ENCODE measurements at regions not wholly inside any gene's neighbourhood (a gene's known extent, or its start where the extent isn't known, plus 50 kb on each side); places are given as distances from the start of the nearest gene placed in this dataset.

- TF ChIP-seq, protein P1, sequence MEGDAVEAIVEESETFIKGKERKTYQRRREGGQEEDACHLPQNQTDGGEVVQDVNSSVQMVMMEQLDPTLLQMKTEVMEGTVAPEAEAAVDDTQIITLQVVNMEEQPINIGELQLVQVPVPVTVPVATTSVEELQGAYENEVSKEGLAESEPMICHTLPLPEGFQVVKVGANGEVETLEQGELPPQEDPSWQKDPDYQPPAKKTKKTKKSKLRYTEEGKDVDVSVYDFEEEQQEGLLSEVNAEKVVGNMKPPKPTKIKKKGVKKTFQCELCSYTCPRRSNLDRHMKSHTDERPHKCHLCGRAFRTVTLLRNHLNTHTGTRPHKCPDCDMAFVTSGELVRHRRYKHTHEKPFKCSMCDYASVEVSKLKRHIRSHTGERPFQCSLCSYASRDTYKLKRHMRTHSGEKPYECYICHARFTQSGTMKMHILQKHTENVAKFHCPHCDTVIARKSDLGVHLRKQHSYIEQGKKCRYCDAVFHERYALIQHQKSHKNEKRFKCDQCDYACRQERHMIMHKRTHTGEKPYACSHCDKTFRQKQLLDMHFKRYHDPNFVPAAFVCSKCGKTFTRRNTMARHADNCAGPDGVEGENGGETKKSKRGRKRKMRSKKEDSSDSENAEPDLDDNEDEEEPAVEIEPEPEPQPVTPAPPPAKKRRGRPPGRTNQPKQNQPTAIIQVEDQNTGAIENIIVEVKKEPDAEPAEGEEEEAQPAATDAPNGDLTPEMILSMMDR (IDR thresholded peaks at IDR 0.05; ENCODE audit: low read depth, low read length, poor library complexity, severe bottlenecking) = no peak
- H3K27ac ChIP-seq (ENCODE audit: low read depth, low read length) = no peak overlapping the region
- H3K4me3 ChIP-seq (ENCODE audit: low read length) = no peak overlapping the region
- H3K27me3 ChIP-seq (ENCODE audit: control insufficient read depth, low read length) = no peaks in the 10 kb centered on the region
- no peaks in the 10 kb centered on the region for H3K9me3 ChIP-seq (ENCODE audit: control insufficient read depth, insufficient read depth, low read length)
- H3K36me3 ChIP-seq (ENCODE audit: control insufficient read depth, low read length) = no peaks in the 10 kb centered on the region
- H3K79me2 ChIP-seq (ENCODE audit: control insufficient read depth, low read length) = no peaks in the 10 kb centered on the region
- no peaks in the 10 kb centered on the region for H3K4me1 ChIP-seq (ENCODE audit: control insufficient read depth, low read length)
- no peaks in the 10 kb centered on the region for H3F3A ChIP-seq (ENCODE audit: control insufficient read depth, insufficient read depth)
- H3K9me2 ChIP-seq (replicated peaks; ENCODE audit: control insufficient read depth, low read length) = no peaks in the 10 kb centered on the region
- H3K4me2 ChIP-seq (ENCODE audit: low read length) = no peak overlapping the region
- H4K20me1 ChIP-seq (ENCODE audit: control insufficient read depth, insufficient read depth, low read depth, low read length) = no peaks in the 10 kb centered on the region
These were observed 223.1 kb upstream of the EOMES start for GRCh38 chr3:27945229-27945628.

DNA sequence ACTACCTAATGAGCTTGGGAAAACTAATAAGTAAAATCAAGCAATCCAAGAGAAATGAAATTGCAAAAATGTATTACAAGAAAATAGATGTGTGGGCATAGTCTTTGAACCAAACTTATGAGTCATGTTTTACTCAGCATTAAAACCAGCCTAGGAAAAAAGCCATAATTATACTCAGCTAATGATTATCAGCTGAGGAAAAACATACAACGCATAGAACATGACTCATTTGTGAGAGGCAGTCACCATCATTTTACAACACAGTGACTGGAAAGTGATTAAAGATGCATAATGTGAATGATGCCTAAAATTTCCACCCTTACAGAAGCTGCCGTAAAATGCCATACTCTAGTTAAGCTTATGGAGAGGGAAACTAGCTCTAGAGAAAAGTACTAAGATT, 238.0 kb upstream of the EOMES start:
- TF ChIP-seq, protein P1 (IDR thresholded peaks at IDR 0.05; ENCODE audit: low read depth, low read length, poor library complexity, severe bottlenecking) = no peak
- no peak for TF ChIP-seq EZH2phosphoT487 (IDR thresholded peaks at IDR 0.05; ENCODE audit: borderline replicate concordance, low read length)
- Histone ChIP-seq H3K27me3 (ENCODE audit: control insufficient read depth, low read length) (no peaks in the 10 kb centered on the region), H3K9me3 (ENCODE audit: control insufficient read depth, insufficient read depth, low read length) (no peaks in the 10 kb centered on the region), H3K79me2 (ENCODE audit: control insufficient read depth, low read length) (no peaks in the 10 kb centered on the region), H3F3A (ENCODE audit: control insufficient read depth, insufficient read depth) (no peaks in the 10 kb centered on the region), H3K4me2 (ENCODE audit: low read length) (no peak overlapping the region), H3K9me2 (replicated peaks; ENCODE audit: control insufficient read depth, low read length) (no peaks in the 10 kb centered on the region), H3K36me3 (ENCODE audit: control insufficient read depth, low read length) (no peaks in the 10 kb centered on the region), H3K27ac (ENCODE audit: low read depth, low read length) (no peak overlapping the region), H4K20me1 (ENCODE audit: control insufficient read depth, insufficient read depth, low read depth, low read length) (no peaks in the 10 kb centered on the region), H3K4me3 (ENCODE audit: low read length) (no peak overlapping the region), H3K4me1 (ENCODE audit: control insufficient read depth, low read length) (no peaks in the 10 kb centered on the region)

DNA sequence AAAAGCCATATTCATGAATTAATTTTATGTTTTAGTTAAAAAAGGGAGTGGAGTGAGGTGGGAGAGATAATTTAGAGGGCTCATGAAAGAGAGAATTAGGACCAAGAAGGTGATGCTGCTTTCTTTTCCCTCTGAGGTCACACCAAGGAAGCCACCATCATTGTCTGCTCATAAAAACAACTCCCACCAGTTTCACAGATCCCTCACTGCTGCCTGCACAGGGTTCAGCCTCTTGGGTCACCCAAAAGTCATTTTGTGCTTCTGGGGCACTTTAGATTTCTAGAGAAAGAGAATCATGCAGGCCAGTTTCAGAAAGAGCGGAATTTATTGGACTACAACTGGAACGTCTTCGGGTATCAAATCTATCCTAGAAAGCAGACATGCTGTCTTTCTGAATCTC, 241.4 kb upstream of the EOMES start:
- no peak overlapping the region for H3K27ac ChIP-seq (ENCODE audit: low read depth, low read length)
- H3F3A ChIP-seq (ENCODE audit: control insufficient read depth, insufficient read depth) = no peaks in the 10 kb centered on the region
- H3K4me1 ChIP-seq (ENCODE audit: control insufficient read depth, low read length) = no peaks in the 10 kb centered on the region
- H3K36me3 ChIP-seq (ENCODE audit: control insufficient read depth, low read length) = no peaks in the 10 kb centered on the region
- no peaks in the 10 kb centered on the region; the same call in 1 of the 2 replicates for H3K9me2 ChIP-seq (replicated peaks; ENCODE audit: control insufficient read depth, low read length)
- no peaks in the 10 kb centered on the region for H4K20me1 ChIP-seq (ENCODE audit: control insufficient read depth, insufficient read depth, low read depth, low read length)
- no peaks in the 10 kb centered on the region for H3K79me2 ChIP-seq (ENCODE audit: control insufficient read depth, low read length)
- H3K27me3 ChIP-seq (ENCODE audit: control insufficient read depth, low read length) = no peaks in the 10 kb centered on the region
- H3K9me3 ChIP-seq (ENCODE audit: control insufficient read depth, insufficient read depth, low read length) = no peaks in the 10 kb centered on the region
- TF ChIP-seq, protein P1 (IDR thresholded peaks at IDR 0.05; ENCODE audit: low read depth, low read length, poor library complexity, severe bottlenecking) = no peak
- no peak for TF ChIP-seq EZH2phosphoT487 (IDR thresholded peaks at IDR 0.05; ENCODE audit: borderline replicate concordance, low read length)
- no peak overlapping the region for H3K4me3 ChIP-seq (ENCODE audit: low read length)
- H3K4me2 ChIP-seq (ENCODE audit: low read length) = no peak overlapping the region

DNA sequence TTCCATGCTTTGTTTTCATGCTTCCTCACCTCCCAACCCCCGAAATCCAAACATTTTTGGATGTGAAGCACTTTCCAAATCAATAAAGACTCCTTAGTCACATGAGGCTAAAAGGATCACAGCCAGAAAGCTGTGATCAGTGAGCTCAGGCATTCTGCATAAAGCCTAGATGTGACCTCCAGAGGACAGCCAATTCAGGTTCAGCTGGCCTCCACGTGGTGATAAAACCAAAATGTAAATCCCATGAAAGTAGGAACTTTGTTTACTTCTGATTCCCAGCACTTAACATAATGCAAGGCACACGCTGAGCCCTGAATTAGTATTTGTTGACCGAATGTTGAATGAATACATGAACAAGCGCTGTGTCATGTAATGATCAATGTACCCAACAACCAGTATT, 249.5 kb upstream of the EOMES start:
- Histone ChIP-seq H3K4me3 (ENCODE audit: low read length) (no peak overlapping the region), H3K27ac (ENCODE audit: low read depth, low read length) (no peak overlapping the region), H3K9me2 (replicated peaks; ENCODE audit: control insufficient read depth, low read length) (no peaks in the 10 kb centered on the region), H3K79me2 (ENCODE audit: control insufficient read depth, low read length) (no peaks in the 10 kb centered on the region), H3K27me3 (ENCODE audit: control insufficient read depth, low read length) (no peaks in the 10 kb centered on the region), H4K20me1 (ENCODE audit: control insufficient read depth, insufficient read depth, low read depth, low read length) (no peaks in the 10 kb centered on the region), H3K4me2 (ENCODE audit: low read length) (no peak overlapping the region), H3K4me1 (ENCODE audit: control insufficient read depth, low read length) (no peaks in the 10 kb centered on the region), H3K9me3 (ENCODE audit: control insufficient read depth, insufficient read depth, low read length) (no peaks in the 10 kb centered on the region), H3K36me3 (ENCODE audit: control insufficient read depth, low read length) (no peaks in the 10 kb centered on the region), H3F3A (ENCODE audit: control insufficient read depth, insufficient read depth) (no peaks in the 10 kb centered on the region)
- TF ChIP-seq, protein P1 (IDR thresholded peaks at IDR 0.05; ENCODE audit: low read depth, low read length, poor library complexity, severe bottlenecking) = no peak
- no peak for TF ChIP-seq EZH2phosphoT487 (IDR thresholded peaks at IDR 0.05; ENCODE audit: borderline replicate concordance, low read length)

Measured in DOHH2 (cell line).